ENCODE measurements at regions not wholly inside any gene's neighbourhood (a gene's known extent, or its start where the extent isn't known, plus 50 kb on each side); places are given as distances from the start of the nearest gene placed in this dataset.

- no peaks in the 10 kb centered on the region for H3K36me3 ChIP-seq (replicated peaks in 1 of 2; ENCODE audit: control insufficient read depth in 1 of 2, insufficient read depth in 2 of 2, low read length in 2 of 2)
- no peak for ATAC-seq
- no peaks in the 10 kb centered on the region for H3K27me3 ChIP-seq (ENCODE audit: control insufficient read depth in 1 of 2, insufficient read depth in 2 of 2, low read length in 2 of 2)
- TF ChIP-seq MZF1 (CRISPR knock-in tag; IDR thresholded peaks at IDR 0.05; ENCODE audit: borderline replicate concordance) (no peak), ZNF598 (CRISPR knock-in tag; IDR thresholded peaks at IDR 0.05; ENCODE audit: borderline replicate concordance) (no peak), SMYD3 (CRISPR knock-in tag; IDR thresholded peaks at IDR 0.05) (no peak), SMAD9 (CRISPR knock-in tag; IDR thresholded peaks at IDR 0.05) (no peak), ZNF563 (CRISPR knock-in tag; IDR thresholded peaks at IDR 0.05) (no peak), E2F5 (CRISPR knock-in tag; conservative IDR thresholded peaks at IDR 0.05) (no peak), ZBTB20 (CRISPR knock-in tag; IDR thresholded peaks at IDR 0.05; ENCODE audit: borderline replicate concordance, low read depth) (no peak), RFX5 (IDR thresholded peaks at IDR 0.05; ENCODE audit: low read depth, low read length) (no peak), FOXC1 (CRISPR knock-in tag; IDR thresholded peaks at IDR 0.05; ENCODE audit: borderline replicate concordance) (no peak), RXRB (CRISPR knock-in tag; IDR thresholded peaks at IDR 0.05; ENCODE audit: borderline replicate concordance) (no peak), KAT8 (CRISPR knock-in tag; IDR thresholded peaks at IDR 0.05) (no peak), KLF16 (CRISPR knock-in tag; IDR thresholded peaks at IDR 0.05) (no peak), ZNF136 (CRISPR knock-in tag; IDR thresholded peaks at IDR 0.05; ENCODE audit: low read depth) (no peak), TERF1 (CRISPR knock-in tag; IDR thresholded peaks at IDR 0.05) (no peak), ZNF749 (CRISPR knock-in tag; IDR thresholded peaks at IDR 0.05; ENCODE audit: borderline replicate concordance) (no peak)
- H3K79me2 ChIP-seq (ENCODE audit: insufficient read depth, low read length) = no peaks in the 10 kb centered on the region
- ChIA-PET CTCF (ENCODE audit: low intra/inter-chr PET ratio, low total read pairs) (no interaction called here), POLR2A (no interaction called here)
- no peak for DNase-seq (ENCODE audit: low spot score)
- H3K4me1 ChIP-seq (ENCODE audit: insufficient read depth, low read length) = no peaks in the 10 kb centered on the region
- H3K4me2 ChIP-seq (ENCODE audit: low read depth, low read length) = no peak overlapping the region
- in situ Hi-C loops (cut with HindIII; ENCODE audit: extremely low pct_ligation_motif_present, low pct_unique_long_range_greater_than_20kb) = loop anchor here (25.0 kb wide), 1 partner anchor 871 kb away; no protein-coding TSS in a partner anchor
- WGBS (ENCODE audit: low lambda C conversion rate) = 0% methylated on average over 2 of the region's 2 CpGs
- H3K9me3 ChIP-seq (ENCODE audit: low read length) = no peaks in the 10 kb centered on the region
- no peak overlapping the region for H2AFZ ChIP-seq (ENCODE audit: low read length)
- BruUV-seq (replicated peaks) = no TSS peak
- intact Hi-C loops (cut with micrococcal nuclease; ENCODE audit: unreplicated experiment) = no loop called here
- FAIRE-seq = no peak
- H3K27ac ChIP-seq (ENCODE audit: extremely low read length, insufficient read depth, low read length) = no peak overlapping the region
- no peaks in the 10 kb centered on the region for H4K20me1 ChIP-seq (ENCODE audit: insufficient read depth, low read length)
- no peak overlapping the region for H3K9ac ChIP-seq (ENCODE audit: insufficient read depth, low read depth, low read length)
- H3K4me3 ChIP-seq (replicated peaks in 1 of 3; ENCODE audit: insufficient read depth in 1 of 3, low read depth in 2 of 3, low read length in 3 of 3) = no peak overlapping the region
Observed at GRCh38 chr3:22091329-22091728, 340.3 kb upstream of the ZNF385D start.

Measured in HepG2 (cell line).